22Rv1 (cell line): ENCODE measurements at regions not wholly inside any gene's neighbourhood (a gene's known extent, or its start where the extent isn't known, plus 50 kb on each side); places are given as distances from the start of the nearest gene placed in this dataset.

ENCODE experiments used
- ZFX ChIP-seq: fragments of 450-650 bp; IDR thresholded peaks from 2 replicates; pipeline ENCODE4 v1.6.1; 2017; ENCODE audit warnings: antibody characterized with exemption, borderline replicate concordance
- TF ChIP-seq, protein P1 (sequence below): fragments of 450-650 bp; IDR thresholded peaks from 2 replicates; pipeline ENCODE4 v1.5.1; 2017; ENCODE audit warnings: mild to moderate bottlenecking

DNA sequence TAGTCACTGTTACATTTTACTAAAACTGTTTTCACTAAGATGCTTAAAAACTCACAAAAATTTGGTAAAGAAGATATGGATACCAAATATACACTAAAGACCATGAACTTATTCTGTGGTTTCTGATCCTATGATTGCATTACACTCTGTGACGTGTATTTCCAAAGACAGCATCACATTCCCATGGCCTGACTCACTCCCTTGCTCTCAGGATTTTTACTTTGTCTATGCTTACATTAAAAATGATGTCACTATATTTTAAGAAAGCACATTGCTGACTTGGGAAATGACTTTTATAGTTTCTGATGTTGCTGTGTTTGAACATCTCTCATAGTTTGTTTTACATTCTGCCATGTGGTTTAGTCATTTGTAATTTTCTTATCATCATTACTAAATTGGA, 327.9 kb upstream of the MAGEB18 start:
- TF ChIP-seq, protein P1, sequence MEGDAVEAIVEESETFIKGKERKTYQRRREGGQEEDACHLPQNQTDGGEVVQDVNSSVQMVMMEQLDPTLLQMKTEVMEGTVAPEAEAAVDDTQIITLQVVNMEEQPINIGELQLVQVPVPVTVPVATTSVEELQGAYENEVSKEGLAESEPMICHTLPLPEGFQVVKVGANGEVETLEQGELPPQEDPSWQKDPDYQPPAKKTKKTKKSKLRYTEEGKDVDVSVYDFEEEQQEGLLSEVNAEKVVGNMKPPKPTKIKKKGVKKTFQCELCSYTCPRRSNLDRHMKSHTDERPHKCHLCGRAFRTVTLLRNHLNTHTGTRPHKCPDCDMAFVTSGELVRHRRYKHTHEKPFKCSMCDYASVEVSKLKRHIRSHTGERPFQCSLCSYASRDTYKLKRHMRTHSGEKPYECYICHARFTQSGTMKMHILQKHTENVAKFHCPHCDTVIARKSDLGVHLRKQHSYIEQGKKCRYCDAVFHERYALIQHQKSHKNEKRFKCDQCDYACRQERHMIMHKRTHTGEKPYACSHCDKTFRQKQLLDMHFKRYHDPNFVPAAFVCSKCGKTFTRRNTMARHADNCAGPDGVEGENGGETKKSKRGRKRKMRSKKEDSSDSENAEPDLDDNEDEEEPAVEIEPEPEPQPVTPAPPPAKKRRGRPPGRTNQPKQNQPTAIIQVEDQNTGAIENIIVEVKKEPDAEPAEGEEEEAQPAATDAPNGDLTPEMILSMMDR: no peak
- TF ChIP-seq ZFX: no peak
